K562 (cell line): ENCODE measurements at regions not wholly inside any gene's neighbourhood (a gene's known extent, or its start where the extent isn't known, plus 50 kb on each side); places are given as distances from the start of the nearest gene placed in this dataset.

Source experiments
- ATAC-seq: fragments of 200-7000 bp; cut with Tn5 transposase; 3 replicates; pipeline ENCODE4 v1.9.1; 2020; ENCODE audit warnings: moderate library complexity
- BruUV-seq: library from RNA; stranded (reverse); fragments of 400-500 nt; replicated peaks from 2 replicates; lab custom pipeline; 2021; lab: Mats Ljungman, UMichigan
- CTCF ChIA-PET: fragments of 300-600 bp; formaldehyde crosslinking; extraction: SDS; loops from one replicate; lab custom pipeline; 2021; ENCODE audit warnings: low intra/inter-chr PET ratio; lab: Yijun Ruan, JAX
- POLR2A ChIA-PET: fragments of 300-600, 350-650 bp; sonication (Branson Sonifier 250); formaldehyde crosslinking; extraction: SDS; loops from one replicate; lab custom pipeline; 2021; ENCODE audit warnings: antibody characterized with exemption, inconsistent platforms; lab: Yijun Ruan, JAX
- DNase-seq, 4 experiments: peaks; one replicate each; pipeline versions ENCODE4 v3.0.0 to v3.0.0-alpha.2; 2011 to 2018; ENCODE audit warnings: low spot score in 3 of 4, mixed read lengths in 3 of 4; ENCODE audit errors: extremely low read depth in 1 of 4
- FAIRE-seq: peaks from 2 replicates; lab custom pipeline; 2011; peaks lifted over from hg19 to GRCh38; lab: Jason Lieb, UNC
- H2AFZ ChIP-seq: 2 replicates; pipeline ENCODE4 v1.6.0; 2011; ENCODE audit warnings: low read depth, low read length, control low read depth, inconsistent platforms
- H3K27ac ChIP-seq: fragments of 200-600 bp; 3 replicates; pipeline ENCODE4 v1.8.0; 2011; ENCODE audit warnings: low read depth, mild to moderate bottlenecking, control low read depth, inconsistent platforms, low read length, moderate library complexity, mixed read lengths; ENCODE audit errors: extremely low read depth
- H3K27me3 ChIP-seq, 2 experiments: fragments of 300-600 bp in 1 of 2; 2 replicates in 1 of 2; 3 replicates in 1 of 2; pipeline versions ENCODE4 v1.6.0 to v1.8.0; 2011; ENCODE audit warnings: inconsistent platforms in 2 of 2, low read length in 2 of 2, mild to moderate bottlenecking in 1 of 2, mixed read lengths in 1 of 2, moderate library complexity in 1 of 2; ENCODE audit not compliant: control insufficient read depth in 2 of 2, insufficient read depth in 2 of 2
- H3K36me3 ChIP-seq: fragments of 300-600 bp; 3 replicates; pipeline ENCODE4 v1.8.0; 2011; ENCODE audit warnings: mild to moderate bottlenecking, low read length, inconsistent platforms; ENCODE audit not compliant: control insufficient read depth, insufficient read depth
- H3K4me1 ChIP-seq, 2 experiments: fragments of 200-600 bp in 1 of 2; replicated peaks in 1 of 2; 2 replicates in 1 of 2; 3 replicates in 1 of 2; pipeline versions ENCODE4 v1.5.1 to v1.8.0; 2011; ENCODE audit warnings: inconsistent platforms in 2 of 2, low read length in 2 of 2, mild to moderate bottlenecking in 1 of 2, mixed read lengths in 1 of 2, moderate library complexity in 1 of 2; ENCODE audit not compliant: control insufficient read depth in 2 of 2, insufficient read depth in 2 of 2
- H3K4me2 ChIP-seq: 2 replicates; pipeline ENCODE4 v1.6.1; 2011; ENCODE audit warnings: low read length, control low read depth, inconsistent platforms, mixed read lengths; ENCODE audit not compliant: insufficient read depth
- H3K4me3 ChIP-seq: fragments of 200-600 bp; sonication (generic), shearing (Covaris generic); 2 replicates; pipeline ENCODE4 v1.5.1; 2016; ENCODE audit warnings: control low read depth, inconsistent platforms
- H3K79me2 ChIP-seq: fragments of 200-600 bp; 3 replicates; pipeline ENCODE4 v1.8.0; 2011; ENCODE audit warnings: low read length, inconsistent platforms; ENCODE audit not compliant: control insufficient read depth, insufficient read depth
- H3K9ac ChIP-seq, 2 experiments: 2 replicates each; pipeline versions ENCODE4 v1.6.0 to v1.6.1; 2011; ENCODE audit warnings: low read depth in 2 of 2, low read length in 2 of 2, control low read depth in 1 of 2, inconsistent platforms in 1 of 2, mild to moderate bottlenecking in 1 of 2, mixed read lengths in 1 of 2; ENCODE audit not compliant: insufficient read depth in 1 of 2
- H3K9me1 ChIP-seq: one replicate; pipeline ENCODE4 v1.6.0; 2011; ENCODE audit warnings: inconsistent platforms, mild to moderate bottlenecking, low read length, moderate library complexity; ENCODE audit not compliant: control insufficient read depth, insufficient read depth
- H3K9me3 ChIP-seq: replicated peaks from 2 replicates; pipeline ENCODE4 v1.5.1; 2011; ENCODE audit warnings: low read depth, low read length, inconsistent platforms; ENCODE audit not compliant: control insufficient read depth, insufficient read depth
- H4K20me1 ChIP-seq: replicated peaks from 2 replicates; pipeline ENCODE4 v1.6.1; 2011; ENCODE audit warnings: low read length, inconsistent platforms, mixed read lengths; ENCODE audit not compliant: control insufficient read depth, insufficient read depth
- CBFB ChIP-seq: sonication (generic); formaldehyde crosslinking; IDR thresholded peaks from 2 replicates; pipeline ENCODE4 v1.4.0; 2020; ENCODE audit warnings: mild to moderate bottlenecking, missing genetic modification reagents
- DACH1 ChIP-seq: fragments of 450-650 bp; IDR thresholded peaks from 2 replicates; pipeline ENCODE4 v1.6.1; 2018; ENCODE audit not compliant: partially characterized antibody
- FIP1L1 ChIP-seq: fragments of 200-400 bp; formaldehyde crosslinking; IDR thresholded peaks from 2 replicates; pipeline ENCODE4 v1.6.1; 2018; ENCODE audit warnings: mild to moderate bottlenecking, low read depth, low read length; ENCODE audit not compliant: poor library complexity, severe bottlenecking
- FOS ChIP-seq: IDR thresholded peaks from 3 replicates; pipeline ENCODE4 v1.6.1; 2011; ENCODE audit not compliant: insufficient read length; ENCODE audit errors: extremely low read depth
- NELFE ChIP-seq: IDR thresholded peaks from 2 replicates; pipeline ENCODE4 v1.6.1; 2011; ENCODE audit warnings: mild to moderate bottlenecking; ENCODE audit not compliant: insufficient read depth, insufficient read length
- NFYB ChIP-seq: IDR thresholded peaks from 2 replicates; pipeline ENCODE4 v1.6.1; 2011; ENCODE audit warnings: mild to moderate bottlenecking, moderate library complexity; ENCODE audit not compliant: insufficient read length; ENCODE audit errors: extremely low read depth
- RBM25 ChIP-seq: fragments of 200-400 bp; formaldehyde crosslinking; IDR thresholded peaks from 2 replicates; pipeline ENCODE4 v1.6.1; 2018; ENCODE audit warnings: low read length, low read depth, moderate library complexity; ENCODE audit not compliant: severe bottlenecking
- RBM34 ChIP-seq: fragments of 200-400 bp; formaldehyde crosslinking; IDR thresholded peaks from 2 replicates; pipeline ENCODE4 v1.6.1; 2018; ENCODE audit warnings: low read length, borderline replicate concordance; ENCODE audit not compliant: insufficient read depth
- STAT5B ChIP-seq: fragments of 250-450 bp; sonication (Bioruptor Pico); IDR thresholded peaks from 2 replicates; pipeline ENCODE4 v1.8.0; 2021; ENCODE audit warnings: mild to moderate bottlenecking, inconsistent platforms
- TFAM ChIP-seq: fragments of 250-450 bp; sonication (Bioruptor Pico); conservative IDR thresholded peaks from 2 replicates; pipeline ENCODE4 v1.5.0; 2021; ENCODE audit warnings: mild to moderate bottlenecking, moderate library complexity
- THRAP3 ChIP-seq: fragments of 450-650 bp; IDR thresholded peaks from 2 replicates; pipeline ENCODE4 v1.6.1; 2016; ENCODE audit warnings: mild to moderate bottlenecking, inconsistent platforms, borderline replicate concordance
- ZNF197 ChIP-seq: fragments of 200-800 bp; sonication (Bioruptor generic); IDR thresholded peaks from 2 replicates; pipeline ENCODE4 v1.6.1; 2016; ENCODE audit warnings: low read depth, missing genetic modification characterization, missing compliant biosample characterization
- ZNF586 ChIP-seq: fragments of 450-650 bp; formaldehyde crosslinking; conservative IDR thresholded peaks from 2 replicates; pipeline ENCODE4 v1.4.0; 2020; ENCODE audit warnings: mild to moderate bottlenecking, moderate library complexity
- WGBS: fragments of 100-300 bp; shearing (Covaris generic); methylation state at CpG from one replicate; pipeline ENCODE4 v1.1.6; 2016; ENCODE audit warnings: low coverage, mixed read lengths; ENCODE audit not compliant: insufficient coverage; ENCODE audit errors: missing lambda C conversion rate; 5-methylcytosine and 5-hydroxymethylcytosine counted together
- in situ Hi-C: fragments of 300-500 bp; cut with MboI; formaldehyde crosslinking; loops from 4 replicates; pipeline ENCODE4 v1.15.0; 2018; ENCODE audit warnings: inconsistent platforms, mixed read lengths
- intact Hi-C: fragments of 100-400 bp; cut with micrococcal nuclease; formaldehyde crosslinking; loops from 2 replicates; pipeline ENCODE4 v1.14.2; 2022
- TF ChIP-seq, protein P1 (sequence below): fragments of 250-450 bp; sonication (Bioruptor Pico); IDR thresholded peaks from 2 replicates; pipeline ENCODE4 v1.8.0; 2021; ENCODE audit warnings: mild to moderate bottlenecking, moderate library complexity
- TF ChIP-seq, protein P2 (sequence below), 2 experiments: fragments of 250-450 bp in 1 of 2; fragments of 450-650 bp in 1 of 2; sonication (Bioruptor Pico) in 1 of 2; IDR thresholded peaks; 2 replicates each; pipeline versions ENCODE4 v1.6.1 to v1.8.0; 2016 to 2021; ENCODE audit warnings: mild to moderate bottlenecking in 2 of 2, moderate library complexity in 2 of 2, missing compliant biosample characterization in 1 of 2, missing genetic modification characterization in 1 of 2
- TF ChIP-seq, protein P3 (sequence below): sonication (generic); formaldehyde crosslinking; IDR thresholded peaks from 2 replicates; pipeline ENCODE4 v1.8.0; 2022; ENCODE audit warnings: missing genetic modification reagents, mild to moderate bottlenecking, borderline replicate concordance

DNA sequence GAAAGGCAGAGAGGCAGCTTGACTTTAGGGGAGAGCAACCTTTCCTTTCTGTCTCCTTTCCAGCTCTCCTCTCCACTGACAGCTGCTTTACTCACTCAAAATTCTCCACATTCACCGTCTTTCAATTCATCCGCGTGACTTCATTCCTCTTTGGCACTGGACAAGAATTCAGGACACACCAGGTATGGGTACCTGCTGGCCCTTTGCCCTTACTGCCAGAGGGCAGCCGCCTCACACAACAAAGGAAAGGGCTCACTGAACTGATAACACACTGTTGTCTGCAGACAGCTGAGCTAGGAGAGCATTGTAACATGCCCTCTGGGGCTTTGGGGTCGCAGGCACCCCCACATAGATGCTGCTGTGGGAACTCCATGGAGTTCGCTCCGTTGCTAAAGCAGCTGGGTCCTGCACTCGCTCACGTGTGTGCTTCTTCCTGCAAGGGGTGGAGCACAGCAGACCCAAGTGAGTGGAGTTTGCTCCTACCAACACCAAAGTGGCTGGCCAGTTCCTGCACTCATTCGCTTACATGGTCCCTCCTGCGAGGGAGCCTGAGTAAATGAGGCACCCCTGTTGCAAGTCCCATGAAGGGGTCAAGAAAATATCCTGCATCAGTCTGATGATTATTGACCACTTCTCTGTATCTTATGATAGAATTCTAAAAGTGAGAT is 79.0 kb upstream of the SGO1 start (continued):
- TF ChIP-seq, protein P1, sequence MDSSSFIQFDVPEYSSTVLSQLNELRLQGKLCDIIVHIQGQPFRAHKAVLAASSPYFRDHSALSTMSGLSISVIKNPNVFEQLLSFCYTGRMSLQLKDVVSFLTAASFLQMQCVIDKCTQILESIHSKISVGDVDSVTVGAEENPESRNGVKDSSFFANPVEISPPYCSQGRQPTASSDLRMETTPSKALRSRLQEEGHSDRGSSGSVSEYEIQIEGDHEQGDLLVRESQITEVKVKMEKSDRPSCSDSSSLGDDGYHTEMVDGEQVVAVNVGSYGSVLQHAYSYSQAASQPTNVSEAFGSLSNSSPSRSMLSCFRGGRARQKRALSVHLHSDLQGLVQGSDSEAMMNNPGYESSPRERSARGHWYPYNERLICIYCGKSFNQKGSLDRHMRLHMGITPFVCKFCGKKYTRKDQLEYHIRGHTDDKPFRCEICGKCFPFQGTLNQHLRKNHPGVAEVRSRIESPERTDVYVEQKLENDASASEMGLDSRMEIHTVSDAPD: no peak
- TF ChIP-seq, protein P2, sequence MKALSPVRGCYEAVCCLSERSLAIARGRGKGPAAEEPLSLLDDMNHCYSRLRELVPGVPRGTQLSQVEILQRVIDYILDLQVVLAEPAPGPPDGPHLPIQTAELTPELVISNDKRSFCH (CRISPR knock-in tag; IDR thresholded peaks at IDR 0.05): no peak
- TF ChIP-seq, protein P2 (tag; IDR thresholded peaks at IDR 0.05): no peak
- TF ChIP-seq TFAM (CRISPR knock-in tag) (no peak), STAT5B (CRISPR knock-in tag) (no peak)

DNA sequence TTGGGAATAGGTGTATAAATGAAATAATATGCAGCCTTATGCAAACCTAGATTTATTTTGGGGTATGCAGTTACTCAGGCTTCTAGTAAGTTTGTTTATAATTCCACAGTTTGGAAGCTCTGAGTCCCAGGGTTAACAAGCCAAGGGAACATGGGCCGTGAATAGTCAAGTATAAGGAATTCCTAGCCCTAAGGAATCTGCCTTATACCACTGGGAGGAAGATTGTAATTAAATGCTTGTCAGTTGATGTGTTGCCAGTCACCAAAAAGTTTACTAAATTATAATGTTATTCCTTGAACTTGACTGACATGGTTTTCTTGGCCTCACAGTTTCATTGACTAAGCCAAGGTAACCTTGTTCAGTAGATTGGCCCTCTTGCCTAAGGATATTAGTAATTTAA is 72.4 kb upstream of the SGO1 start:
- no peak for FAIRE-seq
- BruUV-seq: no TSS peak
- POLR2A ChIA-PET: no interaction called here
- TF ChIP-seq CBFB (CRISPR knock-in tag): no peak
- TF ChIP-seq ZNF197 (CRISPR knock-in tag): no peak
- TF ChIP-seq FOS: no peak
- TF ChIP-seq RBM34: no peak
- TF ChIP-seq NFYB: no peak
- no peak for TF ChIP-seq THRAP3
- TF ChIP-seq RBM25: no peak
- TF ChIP-seq DACH1: no peak
- TF ChIP-seq FIP1L1: no peak
- TF ChIP-seq ZNF586 (CRISPR knock-in tag): no peak
- TF ChIP-seq NELFE: no peak
- TF ChIP-seq, protein P3, sequence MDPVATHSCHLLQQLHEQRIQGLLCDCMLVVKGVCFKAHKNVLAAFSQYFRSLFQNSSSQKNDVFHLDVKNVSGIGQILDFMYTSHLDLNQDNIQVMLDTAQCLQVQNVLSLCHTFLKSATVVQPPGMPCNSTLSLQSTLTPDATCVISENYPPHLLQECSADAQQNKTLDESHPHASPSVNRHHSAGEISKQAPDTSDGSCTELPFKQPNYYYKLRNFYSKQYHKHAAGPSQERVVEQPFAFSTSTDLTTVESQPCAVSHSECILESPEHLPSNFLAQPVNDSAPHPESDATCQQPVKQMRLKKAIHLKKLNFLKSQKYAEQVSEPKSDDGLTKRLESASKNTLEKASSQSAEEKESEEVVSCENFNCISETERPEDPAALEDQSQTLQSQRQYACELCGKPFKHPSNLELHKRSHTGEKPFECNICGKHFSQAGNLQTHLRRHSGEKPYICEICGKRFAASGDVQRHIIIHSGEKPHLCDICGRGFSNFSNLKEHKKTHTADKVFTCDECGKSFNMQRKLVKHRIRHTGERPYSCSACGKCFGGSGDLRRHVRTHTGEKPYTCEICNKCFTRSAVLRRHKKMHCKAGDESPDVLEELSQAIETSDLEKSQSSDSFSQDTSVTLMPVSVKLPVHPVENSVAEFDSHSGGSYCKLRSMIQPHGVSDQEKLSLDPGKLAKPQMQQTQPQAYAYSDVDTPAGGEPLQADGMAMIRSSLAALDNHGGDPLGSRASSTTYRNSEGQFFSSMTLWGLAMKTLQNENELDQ (CRISPR knock-in tag): no peak

More for the DNA sequence above, 72.4 kb upstream of the SGO1 start:
- intact Hi-C loops (no loop called here), in situ Hi-C loops (no loop called here)
- Histone ChIP-seq H3K27me3 (no peaks in the 10 kb centered on the region), H3K9me1 (no peaks in the 10 kb centered on the region), H3K4me1 (no peaks in the 10 kb centered on the region; a peak in 1 of 5 replicates), H4K20me1 (no peaks in the 10 kb centered on the region), H3K79me2 (no peaks in the 10 kb centered on the region), H2AFZ (no peak overlapping the region), H3K27ac (no peak overlapping the region), H3K9ac (no peak overlapping the region), H3K4me3 (no peak overlapping the region), H3K36me3 (no peaks in the 10 kb centered on the region), H3K4me2 (no peak overlapping the region), H3K9me3 (no peaks in the 10 kb centered on the region)
- DNase-seq: no peak
- no peak for ATAC-seq
- 13% methylated on average over 1 of the region's 1 CpG for WGBS
- CTCF ChIA-PET: no interaction called here
